ENCODE measurements at regions not wholly inside any gene's neighbourhood (a gene's known extent, or its start where the extent isn't known, plus 50 kb on each side); places are given as distances from the start of the nearest gene placed in this dataset.

GRCh38 chr11:112366012-112366411 is 105.4 kb upstream of the PLET1 start:
- intact Hi-C loops (cut with micrococcal nuclease), result no loop called here
- Mint-ChIP-seq H3K27ac (no peak overlapping the region), H3K4me3 (no peak overlapping the region), H3K4me1 (no peaks in the 10 kb centered on the region), H3K36me3 (ENCODE audit: low read depth) (peaks cover 8% of the 10 kb centered on the region), H3K27me3 (no peaks in the 10 kb centered on the region), H3K9me3 (no peaks in the 10 kb centered on the region)
- CTCF ChIA-PET, result no interaction called here
- no peak for ATAC-seq (ENCODE audit: low read depth)
- TF ChIP-seq, protein P1, sequence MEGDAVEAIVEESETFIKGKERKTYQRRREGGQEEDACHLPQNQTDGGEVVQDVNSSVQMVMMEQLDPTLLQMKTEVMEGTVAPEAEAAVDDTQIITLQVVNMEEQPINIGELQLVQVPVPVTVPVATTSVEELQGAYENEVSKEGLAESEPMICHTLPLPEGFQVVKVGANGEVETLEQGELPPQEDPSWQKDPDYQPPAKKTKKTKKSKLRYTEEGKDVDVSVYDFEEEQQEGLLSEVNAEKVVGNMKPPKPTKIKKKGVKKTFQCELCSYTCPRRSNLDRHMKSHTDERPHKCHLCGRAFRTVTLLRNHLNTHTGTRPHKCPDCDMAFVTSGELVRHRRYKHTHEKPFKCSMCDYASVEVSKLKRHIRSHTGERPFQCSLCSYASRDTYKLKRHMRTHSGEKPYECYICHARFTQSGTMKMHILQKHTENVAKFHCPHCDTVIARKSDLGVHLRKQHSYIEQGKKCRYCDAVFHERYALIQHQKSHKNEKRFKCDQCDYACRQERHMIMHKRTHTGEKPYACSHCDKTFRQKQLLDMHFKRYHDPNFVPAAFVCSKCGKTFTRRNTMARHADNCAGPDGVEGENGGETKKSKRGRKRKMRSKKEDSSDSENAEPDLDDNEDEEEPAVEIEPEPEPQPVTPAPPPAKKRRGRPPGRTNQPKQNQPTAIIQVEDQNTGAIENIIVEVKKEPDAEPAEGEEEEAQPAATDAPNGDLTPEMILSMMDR (IDR thresholded peaks at IDR 0.05), result no peak
- DNase-seq, result no peak
- POLR2A ChIA-PET, result no interaction called here

- no peaks in the 10 kb centered on the region for H3K4me1 Mint-ChIP-seq
- no peak for DNase-seq
- H3K4me3 Mint-ChIP-seq, result no peak overlapping the region
- H3K27ac Mint-ChIP-seq, result no peak overlapping the region
- intact Hi-C loops (cut with micrococcal nuclease), result no loop called here
- no peaks in the 10 kb centered on the region for H3K27me3 Mint-ChIP-seq
- ChIA-PET POLR2A (no interaction called here), CTCF (no interaction called here)
- H3K9me3 Mint-ChIP-seq, result no peaks in the 10 kb centered on the region
- TF ChIP-seq, protein P1 (IDR thresholded peaks at IDR 0.05), result no peak
- peaks cover 8% of the 10 kb centered on the region for H3K36me3 Mint-ChIP-seq (ENCODE audit: low read depth)
- no peak for ATAC-seq (ENCODE audit: low read depth)
These were observed 106.1 kb upstream of the PLET1 start for GRCh38 chr11:112366777-112367176.

GRCh38 chr11:112367461-112367860 is 106.8 kb upstream of the PLET1 start:
- peaks cover 8% of the 10 kb centered on the region for H3K36me3 Mint-ChIP-seq (ENCODE audit: low read depth)
- ChIA-PET POLR2A (no interaction called here), CTCF (no interaction called here)
- H3K4me1 Mint-ChIP-seq, result no peaks in the 10 kb centered on the region
- H3K27me3 Mint-ChIP-seq, result no peaks in the 10 kb centered on the region
- H3K4me3 Mint-ChIP-seq, result no peak overlapping the region
- H3K27ac Mint-ChIP-seq, result no peak overlapping the region
- H3K9me3 Mint-ChIP-seq, result no peaks in the 10 kb centered on the region
- intact Hi-C loops (cut with micrococcal nuclease), result no loop called here
- ATAC-seq (ENCODE audit: low read depth) (no peak), DNase-seq (no peak)
- TF ChIP-seq, protein P1 (IDR thresholded peaks at IDR 0.05), result no peak

GRCh38 chr11:112367895-112368294 is 107.2 kb upstream of the PLET1 start:
- peaks cover 8% of the 10 kb centered on the region for H3K36me3 Mint-ChIP-seq (ENCODE audit: low read depth)
- H3K27ac Mint-ChIP-seq, result no peak overlapping the region
- DNase-seq (no peak), ATAC-seq (ENCODE audit: low read depth) (no peak)
- no peak overlapping the region for H3K4me3 Mint-ChIP-seq
- H3K27me3 Mint-ChIP-seq, result no peaks in the 10 kb centered on the region
- intact Hi-C loops (cut with micrococcal nuclease), result no loop called here
- TF ChIP-seq, protein P1 (IDR thresholded peaks at IDR 0.05), result no peak
- no peaks in the 10 kb centered on the region for H3K9me3 Mint-ChIP-seq
- CTCF ChIA-PET, result no interaction called here
- POLR2A ChIA-PET, result no interaction called here
- no peaks in the 10 kb centered on the region for H3K4me1 Mint-ChIP-seq

DNA sequence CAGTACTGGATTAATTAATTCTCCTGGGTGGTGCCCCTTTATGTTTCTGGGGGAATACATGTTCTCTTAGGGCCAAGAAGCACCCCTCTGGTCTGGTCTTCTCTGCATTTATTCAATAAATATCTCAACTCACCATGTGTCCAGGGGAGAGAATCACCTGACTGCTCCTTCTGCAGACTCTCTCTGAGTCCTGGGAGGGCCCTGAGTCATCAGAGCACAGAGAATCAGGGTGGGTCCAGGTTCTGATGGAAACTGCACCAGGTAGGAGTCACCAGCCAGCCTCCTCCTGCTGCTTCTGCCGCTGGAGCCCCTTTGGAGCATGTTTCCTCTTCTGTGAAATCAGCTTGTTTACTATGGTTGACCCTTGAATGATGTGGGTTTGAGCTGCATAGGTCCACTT is 107.7 kb upstream of the PLET1 start:
- Mint-ChIP-seq H3K4me1 (no peaks in the 10 kb centered on the region), H3K27me3 (no peaks in the 10 kb centered on the region), H3K4me3 (no peak overlapping the region), H3K36me3 (ENCODE audit: low read depth) (peaks cover 8% of the 10 kb centered on the region), H3K27ac (no peak overlapping the region), H3K9me3 (no peaks in the 10 kb centered on the region)
- no peak for DNase-seq
- intact Hi-C loops (cut with micrococcal nuclease), result no loop called here
- no peak for ATAC-seq (ENCODE audit: low read depth)
- POLR2A ChIA-PET, result no interaction called here
- CTCF ChIA-PET, result no interaction called here
- TF ChIP-seq, protein P1 (IDR thresholded peaks at IDR 0.05), result no peak

Measured in activated B cell treated with CpG ODN at 0.5 μM for 24 hours (primary cell).